ENCODE measurements at regions not wholly inside any gene's neighbourhood (a gene's known extent, or its start where the extent isn't known, plus 50 kb on each side); places are given as distances from the start of the nearest gene placed in this dataset.

GRCh38 chr1:191892716-191893115, 265.5 kb upstream of the RGS18 start:
- no peaks in the 10 kb centered on the region for H3K27me3 ChIP-seq (replicated peaks in 1 of 2; ENCODE audit: control insufficient read depth in 2 of 2, insufficient read depth in 2 of 2, low read length in 1 of 2)
- no peaks in the 10 kb centered on the region for H3K36me3 ChIP-seq (ENCODE audit: control insufficient read depth in 2 of 2, insufficient read depth in 2 of 2, low read length in 1 of 2)
- intact Hi-C loops (cut with micrococcal nuclease; ENCODE audit: unreplicated experiment), result loop anchor here (10.0 kb wide), 1 partner anchor 552 kb away; no protein-coding TSS in a partner anchor
- H3K9me3 ChIP-seq (replicated peaks; ENCODE audit: control insufficient read depth, insufficient read depth, low read length), result no peaks in the 10 kb centered on the region
- in situ Hi-C loops (cut with MboI), result no loop called here
- no peaks in the 10 kb centered on the region for H3K4me1 ChIP-seq (ENCODE audit: control insufficient read depth, insufficient read depth, low read length)
- H3K4me2 ChIP-seq (ENCODE audit: control insufficient read depth, insufficient read depth), result no peak overlapping the region
- FAIRE-seq (no peak), DNase-seq (ENCODE audit: low read depth, low spot score) (no peak), ATAC-seq (no peak)
- no peak overlapping the region for H3K4me3 ChIP-seq
- TF ChIP-seq KDM1A (IDR thresholded peaks at IDR 0.05; ENCODE audit: borderline replicate concordance) (no peak), CBX3 (IDR thresholded peaks at IDR 0.05; ENCODE audit: borderline replicate concordance, low read depth) (no peak), RB1 (IDR thresholded peaks at IDR 0.05; ENCODE audit: borderline replicate concordance) (no peak), FOXM1 (IDR thresholded peaks at IDR 0.05; ENCODE audit: low read depth, low read length) (no peak), IRF5 (IDR thresholded peaks at IDR 0.05; ENCODE audit: borderline replicate concordance) (no peak), MAX (IDR thresholded peaks at IDR 0.05; ENCODE audit: low read depth, low read length) (no peak), ZNF687 (IDR thresholded peaks at IDR 0.05) (no peak), YBX1 (IDR thresholded peaks at IDR 0.05) (no peak), PML (IDR thresholded peaks at IDR 0.05; ENCODE audit: low read length) (no peak), HDAC6 (IDR thresholded peaks at IDR 0.05; ENCODE audit: unreplicated experiment) (no peak), FOS (IDR thresholded peaks at IDR 0.05; ENCODE audit: borderline replicate concordance, extremely low read depth, insufficient read length) (no peak)
- BruUV-seq (replicated peaks), result no TSS peak
- ChIA-PET POLR2A (no interaction called here), SMC1A (ENCODE audit: uncharacterized antibody, unreplicated experiment) (interaction anchor here (0.7 kb wide), 1 partner anchor 128 kb away, joined by 3 read pairs; no protein-coding TSS in a partner anchor), RAD21 (ENCODE audit: unreplicated experiment) (no interaction called here), CTCF (no interaction called here)
- H3K79me2 ChIP-seq (ENCODE audit: control insufficient read depth, insufficient read depth, low read length), result no peaks in the 10 kb centered on the region
- H4K20me1 ChIP-seq (ENCODE audit: control insufficient read depth, insufficient read depth), result no peaks in the 10 kb centered on the region
- no peak overlapping the region for H3K9ac ChIP-seq (ENCODE audit: control insufficient read depth, insufficient read depth, low read length)
- H3K27ac ChIP-seq (ENCODE audit: control insufficient read depth, insufficient read depth), result no peak overlapping the region
- no peak overlapping the region for H2AFZ ChIP-seq (ENCODE audit: control insufficient read depth, low read depth, low read length)

Measured in GM12878 (cell line).